Fibroblast of the aortic adventitia (primary cell): ENCODE measurements at regions not wholly inside any gene's neighbourhood (a gene's known extent, or its start where the extent isn't known, plus 50 kb on each side); places are given as distances from the start of the nearest gene placed in this dataset.

Experiments
- DNase-seq: peaks from one replicate; pipeline ENCODE4 v3.0.0-alpha.2; 2010; ENCODE audit warnings: low read depth
- H3K4me3 ChIP-seq: 2 replicates; pipeline ENCODE4 v1.5.1; 2011; ENCODE audit warnings: low read depth, mild to moderate bottlenecking, control low read depth, low read length, moderate library complexity
- TF ChIP-seq, protein P1 (sequence below): IDR thresholded peaks from 2 replicates; pipeline ENCODE4 v1.5.1; 2011; ENCODE audit warnings: mild to moderate bottlenecking, low read length, control low read depth, inconsistent platforms; ENCODE audit not compliant: insufficient read depth

DNA sequence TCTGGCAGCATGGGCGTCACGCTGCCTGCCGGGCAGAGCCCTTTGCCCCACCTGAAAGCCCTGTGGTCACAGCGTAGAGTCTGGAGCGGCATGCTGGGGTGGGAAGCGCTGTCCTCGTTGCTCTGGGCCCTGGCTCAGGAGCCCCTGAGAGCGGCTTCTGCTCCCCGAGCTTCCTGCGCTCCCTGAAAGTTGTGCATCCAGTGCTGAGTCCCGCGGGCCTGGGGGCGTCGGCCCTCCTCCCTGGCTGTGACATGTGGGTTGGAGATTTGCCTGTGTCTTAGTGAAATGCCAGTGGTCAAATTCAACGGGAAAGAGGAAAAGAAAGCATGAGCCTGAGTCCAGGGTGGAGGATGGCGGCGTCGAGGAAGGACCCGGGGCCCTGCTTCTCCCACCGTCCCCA is 1208.0 kb downstream of the BRD1 start:
- no peak overlapping the region for H3K4me3 ChIP-seq
- TF ChIP-seq, protein P1, sequence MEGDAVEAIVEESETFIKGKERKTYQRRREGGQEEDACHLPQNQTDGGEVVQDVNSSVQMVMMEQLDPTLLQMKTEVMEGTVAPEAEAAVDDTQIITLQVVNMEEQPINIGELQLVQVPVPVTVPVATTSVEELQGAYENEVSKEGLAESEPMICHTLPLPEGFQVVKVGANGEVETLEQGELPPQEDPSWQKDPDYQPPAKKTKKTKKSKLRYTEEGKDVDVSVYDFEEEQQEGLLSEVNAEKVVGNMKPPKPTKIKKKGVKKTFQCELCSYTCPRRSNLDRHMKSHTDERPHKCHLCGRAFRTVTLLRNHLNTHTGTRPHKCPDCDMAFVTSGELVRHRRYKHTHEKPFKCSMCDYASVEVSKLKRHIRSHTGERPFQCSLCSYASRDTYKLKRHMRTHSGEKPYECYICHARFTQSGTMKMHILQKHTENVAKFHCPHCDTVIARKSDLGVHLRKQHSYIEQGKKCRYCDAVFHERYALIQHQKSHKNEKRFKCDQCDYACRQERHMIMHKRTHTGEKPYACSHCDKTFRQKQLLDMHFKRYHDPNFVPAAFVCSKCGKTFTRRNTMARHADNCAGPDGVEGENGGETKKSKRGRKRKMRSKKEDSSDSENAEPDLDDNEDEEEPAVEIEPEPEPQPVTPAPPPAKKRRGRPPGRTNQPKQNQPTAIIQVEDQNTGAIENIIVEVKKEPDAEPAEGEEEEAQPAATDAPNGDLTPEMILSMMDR = no peak
- DNase-seq = no peak

DNA sequence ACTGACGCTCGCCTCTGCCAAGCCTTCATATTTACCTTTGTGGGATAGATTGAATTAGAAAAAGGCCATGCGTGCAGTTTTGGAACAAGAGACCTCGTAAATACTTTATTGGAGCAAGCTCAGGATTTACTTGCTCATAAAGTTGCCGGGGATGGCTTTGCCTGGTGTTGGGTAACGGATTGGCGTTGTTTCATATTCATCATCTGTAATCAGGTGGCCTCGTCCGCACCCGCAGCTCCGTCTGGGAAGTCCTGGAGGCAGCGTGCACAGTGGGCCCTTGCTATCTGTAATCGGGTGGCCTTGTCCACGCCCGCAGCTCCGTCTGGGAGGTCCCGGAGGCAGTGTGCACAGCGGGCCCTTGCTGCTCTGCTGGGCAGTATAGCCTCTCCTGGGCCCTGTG is 1209.3 kb downstream of the BRD1 start:
- no peak for DNase-seq
- H3K4me3 ChIP-seq = no peak overlapping the region
- TF ChIP-seq, protein P1 = no peak

DNA sequence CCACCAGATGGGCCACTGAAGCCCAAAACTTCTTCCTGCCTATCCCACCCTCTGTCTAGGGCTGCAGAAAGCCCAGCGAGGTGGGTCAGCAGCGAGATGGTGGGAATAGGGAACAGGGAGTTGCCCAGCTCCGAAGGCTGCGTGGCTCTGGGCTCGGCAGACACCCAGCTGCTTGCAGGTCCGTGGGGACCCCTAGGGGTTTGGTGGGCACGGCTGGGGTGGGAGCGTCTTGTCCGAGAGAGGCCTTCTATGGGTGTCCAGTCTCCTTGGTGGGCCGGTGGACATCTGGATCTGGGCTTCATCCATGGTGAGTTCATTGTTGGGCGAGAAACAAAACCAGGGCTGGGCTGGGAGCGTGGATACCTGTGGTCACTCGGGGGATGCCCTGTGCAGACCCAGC is 1211.0 kb downstream of the BRD1 start:
- H3K4me3 ChIP-seq = no peak overlapping the region
- TF ChIP-seq, protein P1 = no peak
- DNase-seq = no peak

DNA sequence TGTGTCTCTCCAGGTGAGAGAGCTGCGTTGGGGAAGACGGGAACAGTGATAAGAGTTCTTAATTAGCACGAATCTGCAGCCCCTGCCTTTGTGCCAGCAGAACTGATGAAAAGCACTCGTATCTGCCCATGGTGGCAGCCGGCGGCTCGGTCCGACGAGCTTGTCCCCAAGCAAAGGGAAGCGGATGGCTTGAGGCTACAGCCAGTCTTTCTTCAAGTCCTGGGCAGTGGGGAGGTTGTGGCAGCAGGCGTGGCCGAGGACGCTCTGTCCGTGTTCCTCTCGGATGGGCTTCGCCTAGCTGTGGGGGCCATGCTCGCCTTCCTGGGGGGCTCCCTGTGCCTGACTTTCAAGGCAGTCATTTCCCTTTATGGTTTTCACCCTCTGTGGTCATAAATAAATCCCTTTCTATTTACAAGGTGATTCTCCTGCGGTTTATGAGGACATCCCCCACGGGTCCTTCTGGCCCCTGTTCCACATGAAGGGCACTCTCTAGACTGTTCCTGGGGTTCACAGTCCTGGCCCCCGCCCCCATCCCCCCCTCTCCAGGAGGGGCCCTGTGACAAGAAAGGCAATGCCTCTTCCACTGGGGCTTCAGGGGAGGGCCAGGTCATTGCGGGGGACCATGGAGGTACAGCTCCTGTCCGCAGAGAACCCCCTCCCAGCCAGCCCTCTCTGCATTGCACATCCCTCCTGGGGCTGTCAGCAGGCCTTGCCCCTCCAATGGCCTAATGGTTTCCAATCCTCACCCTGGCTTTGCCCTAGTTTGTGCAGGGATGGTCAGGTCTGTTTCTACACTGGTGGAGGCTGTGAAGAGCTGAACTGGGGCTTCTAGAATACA is 1212.3 kb downstream of the BRD1 start:
- H3K4me3 ChIP-seq = no peak overlapping the region
- TF ChIP-seq, protein P1 = no peak
- no peak for DNase-seq

DNA sequence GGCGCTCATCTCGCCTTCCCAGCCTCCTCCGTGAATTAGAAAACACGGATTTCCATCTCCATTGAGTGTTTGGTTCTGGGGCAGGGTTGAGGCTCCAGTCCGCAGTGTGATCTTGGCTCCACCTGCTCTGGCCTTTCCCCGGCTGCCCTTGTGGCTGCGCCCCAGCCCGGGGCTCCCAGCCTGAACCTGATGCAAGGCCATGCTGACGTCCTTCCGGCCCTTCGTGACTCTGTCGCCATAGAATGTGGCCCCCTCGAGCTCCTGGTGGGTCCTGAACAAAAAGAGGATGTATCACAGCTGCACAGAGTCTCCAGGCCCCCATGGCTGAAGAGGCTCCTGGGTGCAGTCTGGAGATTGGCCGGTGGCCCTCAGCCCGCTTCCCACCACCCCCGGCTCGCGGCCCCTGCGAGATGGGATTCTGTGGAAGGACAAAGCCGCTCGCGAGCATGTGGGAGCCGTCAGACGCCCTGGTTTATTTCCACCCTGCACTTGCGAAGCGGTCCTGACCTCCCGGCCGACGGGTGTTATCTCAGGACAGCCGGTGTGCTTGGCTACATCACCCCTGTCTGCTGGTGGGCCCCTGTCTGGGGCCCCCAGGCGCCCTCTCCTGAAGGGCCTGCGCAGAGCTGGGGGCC is 1214.0 kb downstream of the BRD1 start:
- DNase-seq = no peak
- TF ChIP-seq, protein P1 = no peak
- H3K4me3 ChIP-seq = no peak overlapping the region

DNA sequence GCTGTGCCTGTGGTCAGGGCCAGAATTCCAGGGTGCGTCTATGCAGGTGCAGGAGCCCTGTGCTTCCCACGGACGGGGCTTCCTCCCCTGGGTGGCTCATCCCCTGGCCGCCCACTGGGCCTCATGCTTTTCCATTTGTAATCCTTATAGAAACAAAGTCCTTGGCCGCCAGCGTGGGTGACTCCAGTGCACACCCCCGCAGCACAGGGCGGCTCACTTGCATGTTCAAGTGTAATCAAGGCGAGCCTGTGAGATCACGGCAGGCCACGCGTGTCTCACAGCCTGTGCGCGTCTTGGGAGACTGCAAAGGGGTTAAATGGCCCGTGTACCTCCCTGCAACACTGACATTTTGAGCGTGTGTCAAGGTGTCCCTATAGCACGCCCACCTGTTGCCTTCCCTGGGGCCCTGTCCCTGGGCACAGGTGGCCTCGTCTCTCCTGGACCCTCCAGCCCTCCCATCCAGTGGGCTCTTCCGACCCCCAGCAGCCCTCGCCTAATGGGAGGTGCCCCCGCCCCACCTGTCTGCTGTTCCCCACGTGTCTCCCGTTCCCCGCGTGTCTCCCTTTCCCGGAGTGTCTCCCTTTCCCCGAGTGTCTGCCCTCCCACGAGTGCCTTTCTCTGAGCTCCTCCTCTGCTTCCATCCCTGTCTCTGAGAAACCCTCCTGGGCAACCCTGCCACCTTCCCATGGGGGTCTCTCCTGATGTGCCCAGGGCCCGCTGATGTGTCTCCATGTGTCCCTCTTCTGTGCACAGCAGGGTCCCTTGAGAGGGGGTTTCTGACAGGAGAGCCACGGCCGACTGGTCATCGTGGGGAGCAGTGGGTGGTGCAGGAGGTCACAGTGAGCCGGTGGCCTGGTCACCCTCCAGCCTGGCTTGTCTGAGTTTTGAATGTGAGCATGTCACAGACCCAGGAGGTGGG is 1215.3 kb downstream of the BRD1 start:
- DNase-seq = no peak
- H3K4me3 ChIP-seq = no peak overlapping the region
- TF ChIP-seq, protein P1 = no peak
